ENCODE measurements at regions not wholly inside any gene's neighbourhood (a gene's known extent, or its start where the extent isn't known, plus 50 kb on each side); places are given as distances from the start of the nearest gene placed in this dataset.
"Not testable (repeated sequence)": the region's sequence is repeated elsewhere in the genome, so short reads cannot be mapped to it uniquely, and the experiment has no call there.

DNA sequence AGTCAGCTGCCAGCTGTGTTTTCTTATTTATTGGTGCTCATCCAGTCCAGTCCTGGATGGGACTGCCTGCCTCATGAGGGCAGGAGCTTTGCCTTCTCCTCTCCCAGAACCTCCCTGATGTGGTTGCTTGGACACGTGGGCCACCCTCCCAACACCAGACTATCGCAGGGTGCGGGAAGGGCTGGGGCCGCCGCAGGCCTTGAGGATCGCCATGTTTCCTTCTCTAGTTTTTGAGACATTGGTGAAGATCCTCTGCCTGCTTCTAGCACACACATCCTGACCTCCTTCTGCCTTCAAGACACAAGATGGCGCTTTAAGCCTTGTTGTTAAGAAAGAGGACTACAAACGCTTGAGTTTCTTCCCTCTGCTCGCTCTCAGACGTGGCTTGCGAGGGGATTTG, 2937.0 kb downstream of the RPIA start:
- TF ChIP-seq, protein P1, sequence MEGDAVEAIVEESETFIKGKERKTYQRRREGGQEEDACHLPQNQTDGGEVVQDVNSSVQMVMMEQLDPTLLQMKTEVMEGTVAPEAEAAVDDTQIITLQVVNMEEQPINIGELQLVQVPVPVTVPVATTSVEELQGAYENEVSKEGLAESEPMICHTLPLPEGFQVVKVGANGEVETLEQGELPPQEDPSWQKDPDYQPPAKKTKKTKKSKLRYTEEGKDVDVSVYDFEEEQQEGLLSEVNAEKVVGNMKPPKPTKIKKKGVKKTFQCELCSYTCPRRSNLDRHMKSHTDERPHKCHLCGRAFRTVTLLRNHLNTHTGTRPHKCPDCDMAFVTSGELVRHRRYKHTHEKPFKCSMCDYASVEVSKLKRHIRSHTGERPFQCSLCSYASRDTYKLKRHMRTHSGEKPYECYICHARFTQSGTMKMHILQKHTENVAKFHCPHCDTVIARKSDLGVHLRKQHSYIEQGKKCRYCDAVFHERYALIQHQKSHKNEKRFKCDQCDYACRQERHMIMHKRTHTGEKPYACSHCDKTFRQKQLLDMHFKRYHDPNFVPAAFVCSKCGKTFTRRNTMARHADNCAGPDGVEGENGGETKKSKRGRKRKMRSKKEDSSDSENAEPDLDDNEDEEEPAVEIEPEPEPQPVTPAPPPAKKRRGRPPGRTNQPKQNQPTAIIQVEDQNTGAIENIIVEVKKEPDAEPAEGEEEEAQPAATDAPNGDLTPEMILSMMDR (conservative IDR thresholded peaks at IDR 0.05 in 1 of 2, IDR thresholded peaks at IDR 0.05 in 1 of 2; ENCODE audit: extremely low read depth in 1 of 2, insufficient read depth in 1 of 2, low read depth in 1 of 2, low read length in 2 of 2), result not testable (repeated sequence)
- TF ChIP-seq EZH2 (IDR thresholded peaks at IDR 0.05; ENCODE audit: borderline replicate concordance, low read length), result not testable (repeated sequence)

Data from mammary epithelial cell (primary cell).